Spleen (tissue), 7 donors: ENCODE measurements at regions not wholly inside any gene's neighbourhood (a gene's known extent, or its start where the extent isn't known, plus 50 kb on each side); places are given as distances from the start of the nearest gene placed in this dataset.

ENCODE experiments used
- POLR2A ChIP-seq, 3 donors: fragments of 450-650 bp; IDR thresholded peaks; one replicate each; pipeline ENCODE4 v1.5.1; 2017; ENCODE audit warnings: antibody characterized with exemption in 3 of 3, mild to moderate bottlenecking in 1 of 3
- POLR2AphosphoS5 ChIP-seq, 3 donors: sonication (generic); formaldehyde crosslinking; IDR thresholded peaks; one replicate each; pipeline ENCODE4 v1.5.1; 2017; ENCODE audit warnings: antibody characterized with exemption in 3 of 3
- TF ChIP-seq, protein P1 (sequence below), 11 experiments: fragments of 200-600 bp in 7 of 11; fragments of 450-650 bp in 4 of 11; sonication (generic) in 4 of 11; IDR thresholded peaks in 8 of 11; conservative IDR thresholded peaks in 3 of 11; 1 replicate in 7 of 11; 2 replicates in 4 of 11; pipeline versions ENCODE4 v1.4.0 to v1.8.0; 2016 to 2021; ENCODE audit warnings: antibody characterized with exemption in 11 of 11, inconsistent platforms in 4 of 11, mild to moderate bottlenecking in 1 of 11
- donor health status: DM: no; HTN: no; CAD: no; lungs with moderate emphysema.
- donor health status: DM: no; HTN: no; CAD: no.
- donor health status: DM: no; HTN: no; CAD: no.

DNA sequence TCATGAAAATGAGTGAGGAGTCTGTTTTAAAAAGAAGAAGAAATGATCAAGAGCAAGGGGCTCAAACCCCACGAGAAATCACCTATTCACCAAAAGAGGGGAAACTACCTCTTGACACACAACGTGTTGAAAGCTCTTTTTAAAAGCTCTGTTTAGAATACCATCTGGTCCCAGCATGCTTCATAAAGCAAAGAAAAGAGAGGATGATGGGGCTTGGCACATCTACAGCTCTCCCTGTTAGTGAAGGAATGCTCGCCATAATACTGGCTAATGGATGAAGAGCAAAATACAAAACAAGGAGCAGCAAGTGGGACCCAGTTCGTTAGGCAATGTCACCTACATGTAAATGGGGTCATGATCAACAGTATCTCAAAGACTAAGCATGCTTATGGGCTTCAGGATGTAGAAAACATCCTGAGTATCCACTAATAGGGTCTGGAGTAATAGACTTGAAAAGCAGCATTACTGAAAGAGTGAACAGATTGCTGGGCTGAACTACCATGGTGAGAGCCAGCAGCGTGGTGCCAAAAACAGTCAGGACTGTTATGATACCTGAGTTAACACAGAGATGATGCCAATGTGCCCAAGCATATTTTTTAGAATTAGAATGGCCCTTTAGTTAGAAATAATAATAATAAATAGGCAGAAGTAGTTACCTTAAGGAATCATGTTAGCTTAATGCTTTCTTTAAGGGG, 159.7 kb upstream of the POU1F1 start:
- TF ChIP-seq, protein P1, sequence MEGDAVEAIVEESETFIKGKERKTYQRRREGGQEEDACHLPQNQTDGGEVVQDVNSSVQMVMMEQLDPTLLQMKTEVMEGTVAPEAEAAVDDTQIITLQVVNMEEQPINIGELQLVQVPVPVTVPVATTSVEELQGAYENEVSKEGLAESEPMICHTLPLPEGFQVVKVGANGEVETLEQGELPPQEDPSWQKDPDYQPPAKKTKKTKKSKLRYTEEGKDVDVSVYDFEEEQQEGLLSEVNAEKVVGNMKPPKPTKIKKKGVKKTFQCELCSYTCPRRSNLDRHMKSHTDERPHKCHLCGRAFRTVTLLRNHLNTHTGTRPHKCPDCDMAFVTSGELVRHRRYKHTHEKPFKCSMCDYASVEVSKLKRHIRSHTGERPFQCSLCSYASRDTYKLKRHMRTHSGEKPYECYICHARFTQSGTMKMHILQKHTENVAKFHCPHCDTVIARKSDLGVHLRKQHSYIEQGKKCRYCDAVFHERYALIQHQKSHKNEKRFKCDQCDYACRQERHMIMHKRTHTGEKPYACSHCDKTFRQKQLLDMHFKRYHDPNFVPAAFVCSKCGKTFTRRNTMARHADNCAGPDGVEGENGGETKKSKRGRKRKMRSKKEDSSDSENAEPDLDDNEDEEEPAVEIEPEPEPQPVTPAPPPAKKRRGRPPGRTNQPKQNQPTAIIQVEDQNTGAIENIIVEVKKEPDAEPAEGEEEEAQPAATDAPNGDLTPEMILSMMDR (IDR thresholded peaks at IDR 0.05 in 8 of 11, conservative IDR thresholded peaks at IDR 0.05 in 3 of 11): no peak
- TF ChIP-seq POLR2A (IDR thresholded peaks at IDR 0.05) (no peak), POLR2AphosphoS5 (IDR thresholded peaks at IDR 0.05) (no peak)
